DND-41 (cell line): ENCODE measurements at regions not wholly inside any gene's neighbourhood (a gene's known extent, or its start where the extent isn't known, plus 50 kb on each side); places are given as distances from the start of the nearest gene placed in this dataset.

Source experiments
- ATAC-seq: fragments of 200-7000 bp; cut with Tn5 transposase; 3 replicates; pipeline ENCODE4 v1.9.1; 2021; ENCODE audit warnings: low read depth; ENCODE audit not compliant: insufficient read depth
- DNase-seq: peaks from one replicate; pipeline ENCODE4 v3.0.0-alpha.2; 2020
- H2AFZ ChIP-seq: 2 replicates; pipeline ENCODE4 v1.6.0; 2012; ENCODE audit warnings: low read depth, low read length
- H3K27ac ChIP-seq: 2 replicates; pipeline ENCODE4 v1.5.1; 2012; ENCODE audit warnings: low read length, inconsistent platforms
- H3K27me3 ChIP-seq: fragments of 200-600 bp; sonication (generic); 2 replicates; pipeline ENCODE4 v1.6.0; 2012; ENCODE audit warnings: low read length, mild to moderate bottlenecking, inconsistent platforms; ENCODE audit not compliant: insufficient read depth, poor library complexity
- H3K36me3 ChIP-seq: 2 replicates; pipeline ENCODE4 v1.5.1; 2012; ENCODE audit warnings: low read length, inconsistent platforms; ENCODE audit not compliant: insufficient read depth
- H3K4me1 ChIP-seq: 2 replicates; pipeline ENCODE4 v1.5.1; 2012; ENCODE audit warnings: mild to moderate bottlenecking, low read length; ENCODE audit not compliant: insufficient read depth
- H3K4me2 ChIP-seq: 2 replicates; pipeline ENCODE4 v1.6.0; 2012; ENCODE audit warnings: mild to moderate bottlenecking, moderate library complexity, low read length, inconsistent platforms; ENCODE audit not compliant: insufficient read depth
- H3K4me3 ChIP-seq, 2 experiments: fragments of 200-600 bp in 1 of 2; shearing (Covaris generic) in 1 of 2; 2 replicates each; pipeline ENCODE4 v1.5.1; 2012 to 2016; ENCODE audit warnings: inconsistent platforms in 2 of 2, low read length in 2 of 2, mild to moderate bottlenecking in 2 of 2, low read depth in 1 of 2, moderate library complexity in 1 of 2
- H3K79me2 ChIP-seq: 2 replicates; pipeline ENCODE4 v1.6.0; 2012; ENCODE audit warnings: low read length, inconsistent platforms; ENCODE audit not compliant: insufficient read depth
- H3K9ac ChIP-seq: 2 replicates; pipeline ENCODE4 v1.6.0; 2012; ENCODE audit warnings: low read depth, mild to moderate bottlenecking, inconsistent platforms, low read length, moderate library complexity
- H3K9me3 ChIP-seq: 2 replicates; pipeline ENCODE4 v1.5.1; 2012; ENCODE audit warnings: low read length, moderate library complexity, mild to moderate bottlenecking, inconsistent platforms; ENCODE audit not compliant: insufficient read depth, severe bottlenecking
- H4K20me1 ChIP-seq: 2 replicates; pipeline ENCODE4 v1.6.0; 2012; ENCODE audit warnings: low read length; ENCODE audit not compliant: insufficient read depth
- CTCF ChIP-seq: IDR thresholded peaks from 2 replicates; pipeline ENCODE4 v1.5.1; 2012; ENCODE audit warnings: borderline replicate concordance, low read length, moderate library complexity, mild to moderate bottlenecking; ENCODE audit not compliant: poor library complexity, severe bottlenecking; ENCODE audit errors: extremely low read depth
- EZH2 ChIP-seq: IDR thresholded peaks from 3 replicates; pipeline ENCODE4 v1.6.1; 2012; ENCODE audit warnings: borderline replicate concordance, low read depth, mild to moderate bottlenecking, moderate library complexity, low read length, inconsistent platforms; ENCODE audit not compliant: severe bottlenecking

DNA sequence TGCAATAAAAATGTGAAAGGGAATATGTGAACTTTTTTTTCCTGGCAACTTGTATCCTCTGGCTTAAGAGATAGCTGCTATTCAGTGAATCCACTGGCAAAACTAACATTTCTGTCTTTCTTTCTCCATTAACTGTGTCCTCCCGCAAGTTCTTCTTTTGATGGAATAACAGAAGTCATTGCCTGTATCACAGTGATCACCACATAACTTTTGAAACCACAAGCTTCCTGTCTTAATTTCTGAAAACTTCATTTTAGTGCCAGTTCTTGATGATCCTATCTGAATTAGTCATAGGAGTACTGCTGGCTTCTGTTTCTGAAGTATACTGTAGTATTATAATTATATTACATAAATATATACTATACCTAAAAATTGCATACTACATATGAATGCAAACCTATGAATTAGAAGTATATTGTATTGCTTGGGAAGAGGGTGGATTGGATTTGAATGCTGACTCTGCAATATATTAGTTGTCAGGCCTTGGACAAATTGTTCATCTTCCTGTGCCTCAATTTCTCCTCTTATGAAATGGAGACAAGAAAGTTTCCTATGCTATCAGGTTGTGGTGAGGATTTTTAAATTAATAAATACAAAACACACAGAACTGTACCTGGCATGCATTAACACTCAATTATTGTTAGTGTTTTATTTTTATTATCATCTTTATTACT lies 441.6 kb downstream of the CETN3 start:
- Histone ChIP-seq H3K9me3 (no peaks in the 10 kb centered on the region), H3K4me3 (no peak overlapping the region), H3K79me2 (no peaks in the 10 kb centered on the region), H3K9ac (no peak overlapping the region), H4K20me1 (no peaks in the 10 kb centered on the region), H3K4me2 (no peak overlapping the region), H3K27me3 (no peaks in the 10 kb centered on the region), H3K27ac (no peak overlapping the region), H2AFZ (no peak overlapping the region), H3K4me1 (no peaks in the 10 kb centered on the region), H3K36me3 (no peaks in the 10 kb centered on the region)
- DNase-seq = no peak
- ATAC-seq = no peak
- TF ChIP-seq EZH2 = no peak
- no peak for TF ChIP-seq CTCF

- Histone ChIP-seq H4K20me1 (no peaks in the 10 kb centered on the region), H3K9ac (no peak overlapping the region), H3K4me1 (no peaks in the 10 kb centered on the region), H3K4me3 (no peak overlapping the region), H2AFZ (no peak overlapping the region), H3K27me3 (no peaks in the 10 kb centered on the region), H3K27ac (no peak overlapping the region), H3K79me2 (no peaks in the 10 kb centered on the region), H3K4me2 (no peak overlapping the region), H3K9me3 (no peaks in the 10 kb centered on the region), H3K36me3 (no peaks in the 10 kb centered on the region)
- TF ChIP-seq CTCF (no peak), EZH2 (no peak)
- ATAC-seq = no peak
- no peak for DNase-seq
These were observed 452.7 kb downstream of the CETN3 start for GRCh38 chr5:89956838-89957237.

GRCh38 chr5:89954916-89955315 lies 454.6 kb downstream of the CETN3 start:
- no peak for DNase-seq
- Histone ChIP-seq H3K9ac (no peak overlapping the region), H3K27me3 (no peaks in the 10 kb centered on the region), H3K27ac (no peak overlapping the region), H4K20me1 (no peaks in the 10 kb centered on the region), H3K9me3 (no peaks in the 10 kb centered on the region), H3K4me2 (no peak overlapping the region), H3K4me3 (no peak overlapping the region), H2AFZ (no peak overlapping the region), H3K36me3 (no peaks in the 10 kb centered on the region), H3K4me1 (no peaks in the 10 kb centered on the region), H3K79me2 (no peaks in the 10 kb centered on the region)
- ATAC-seq = no peak
- TF ChIP-seq CTCF = no peak
- TF ChIP-seq EZH2 = no peak
